OCI-LY7 (cell line): ENCODE measurements at regions not wholly inside any gene's neighbourhood (a gene's known extent, or its start where the extent isn't known, plus 50 kb on each side); places are given as distances from the start of the nearest gene placed in this dataset.

Source experiments
- BruUV-seq: library from RNA; stranded (reverse); fragments of 400-500 nt; replicated peaks from 2 replicates; lab custom pipeline; 2021; lab: Mats Ljungman, UMichigan
- CTCF ChIA-PET: fragments of 300-600 bp; sonication (Branson Sonifier 250); formaldehyde crosslinking; loops from one replicate; lab custom pipeline; 2022; ENCODE audit warnings: antibody characterized with exemption; ENCODE audit not compliant: unreplicated experiment; lab: Charles Lee
- POLR2A ChIA-PET: fragments of 300-600 bp; sonication (Branson Sonifier 250); formaldehyde crosslinking; loops from one replicate; lab custom pipeline; 2022; ENCODE audit warnings: antibody characterized with exemption; lab: Charles Lee
- DNase-seq: peaks from one replicate; pipeline ENCODE4 v3.0.0-alpha.2; 2015; ENCODE audit warnings: low spot score
- H2AFZ ChIP-seq: fragments of 200-600 bp; sonication (generic), shearing (Covaris generic); 2 replicates; pipeline ENCODE4 v1.6.1; 2014; ENCODE audit warnings: mild to moderate bottlenecking, antibody characterized with exemption, low read length, moderate library complexity
- H3K27ac ChIP-seq: fragments of 200-600 bp; sonication (generic); 2 replicates; pipeline ENCODE4 v1.5.1; 2014; ENCODE audit warnings: mixed run types, low read depth, mild to moderate bottlenecking, moderate library complexity, low read length, inconsistent platforms; ENCODE audit not compliant: poor library complexity, severe bottlenecking
- H3K36me3 ChIP-seq: fragments of 200-600 bp; sonication (generic); 2 replicates; pipeline ENCODE4 v1.6.1; 2014; ENCODE audit warnings: mild to moderate bottlenecking, antibody characterized with exemption, low read length, moderate library complexity, mixed read lengths; ENCODE audit not compliant: insufficient read depth
- H3K4me1 ChIP-seq: fragments of 200-600 bp; sonication (generic); 2 replicates; pipeline ENCODE4 v1.5.1; 2014; ENCODE audit warnings: mild to moderate bottlenecking, low read length; ENCODE audit not compliant: insufficient read depth, poor library complexity, severe bottlenecking
- H3K4me2 ChIP-seq: fragments of 200-600 bp; sonication (generic); 2 replicates; pipeline ENCODE4 v1.6.1; 2014; ENCODE audit warnings: mild to moderate bottlenecking, low read length
- H3K4me3 ChIP-seq: fragments of 200-600 bp; sonication (generic); 2 replicates; pipeline ENCODE4 v1.5.1; 2014; ENCODE audit warnings: mild to moderate bottlenecking, low read depth, low read length; ENCODE audit not compliant: poor library complexity, severe bottlenecking
- H3K79me2 ChIP-seq: fragments of 200-600 bp; sonication (generic); 2 replicates; pipeline ENCODE4 v1.6.1; 2016; ENCODE audit warnings: low read depth, mild to moderate bottlenecking, low read length, moderate library complexity, mixed read lengths; ENCODE audit not compliant: insufficient read depth
- H3K9me2 ChIP-seq: fragments of 200-600 bp; sonication (generic); 2 replicates; pipeline ENCODE4 v1.6.1; 2016; ENCODE audit warnings: mild to moderate bottlenecking, low read length, mixed read lengths; ENCODE audit not compliant: insufficient read depth
- H3K9me3 ChIP-seq: fragments of 200-600 bp; sonication (generic); 2 replicates; pipeline ENCODE4 v1.6.1; 2014; ENCODE audit warnings: mild to moderate bottlenecking, mixed run types, low read length, mixed read lengths
- H4K20me1 ChIP-seq: fragments of 200-600 bp; sonication (generic); 2 replicates; pipeline ENCODE4 v1.6.1; 2014; ENCODE audit warnings: mild to moderate bottlenecking, antibody characterized with exemption, low read length, moderate library complexity, mixed read lengths; ENCODE audit not compliant: insufficient read depth
- EZH2phosphoT487 ChIP-seq: fragments of 200-600 bp; sonication (generic); IDR thresholded peaks from 2 replicates; pipeline ENCODE4 v1.6.1; 2018; ENCODE audit warnings: low read depth, borderline replicate concordance, mild to moderate bottlenecking, mixed run types, antibody characterized with exemption, low read length, moderate library complexity, mixed read lengths
- intact Hi-C: fragments of 100-400 bp; cut with micrococcal nuclease; formaldehyde crosslinking; loops from one replicate; pipeline ENCODE4 v1.10.0; 2022; ENCODE audit not compliant: unreplicated experiment
- TF ChIP-seq, protein P1 (sequence below): fragments of 200-600 bp; sonication (generic); conservative IDR thresholded peaks from 2 replicates; pipeline ENCODE4 v1.5.1; 2014; ENCODE audit warnings: mild to moderate bottlenecking, antibody characterized with exemption, low read length, moderate library complexity, mixed read lengths

DNA sequence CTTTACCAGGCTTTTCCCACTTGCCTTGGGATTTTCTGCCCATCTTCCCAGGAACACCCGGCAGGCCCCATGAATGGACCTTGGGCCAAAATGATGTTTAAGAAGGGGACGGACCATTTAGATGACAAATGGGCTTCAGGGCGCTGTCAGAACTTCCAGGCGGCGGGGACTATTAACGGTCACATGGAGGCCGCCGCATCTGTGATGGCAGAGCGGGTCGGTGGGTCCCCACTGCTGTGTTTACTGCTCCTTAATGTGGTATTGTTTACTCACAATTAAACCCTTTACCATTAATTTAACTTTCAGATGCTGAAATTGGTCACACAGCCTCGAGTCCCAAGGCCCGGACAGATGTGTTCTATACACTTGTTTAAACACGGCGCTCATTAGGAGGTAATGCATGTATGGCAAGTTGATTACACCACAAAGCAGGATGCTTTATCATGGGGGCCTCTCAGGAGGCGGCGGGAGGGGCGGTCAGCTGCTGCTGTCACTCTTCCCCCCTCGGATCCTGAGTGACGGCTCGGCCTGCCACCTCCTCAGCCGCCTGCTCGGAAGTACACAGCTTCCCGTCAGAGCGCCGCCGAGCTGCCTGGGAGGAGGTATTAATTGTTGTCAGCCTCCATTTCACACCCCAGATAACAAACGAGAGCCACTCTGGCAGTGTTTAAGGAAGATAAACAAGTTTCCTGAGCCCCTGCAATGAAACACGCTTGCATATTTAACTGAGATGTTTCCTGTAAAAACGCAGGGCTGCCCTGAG, 83.9 kb upstream of the IRX3 start:
- no peak for DNase-seq
- Histone ChIP-seq H3K79me2 (no peaks in the 10 kb centered on the region), H3K4me1 (no peaks in the 10 kb centered on the region), H3K4me2 (no peak overlapping the region), H3K9me3 (no peaks in the 10 kb centered on the region), H2AFZ (no peak overlapping the region), H3K4me3 (no peak overlapping the region), H3K36me3 (no peaks in the 10 kb centered on the region), H3K9me2 (no peaks in the 10 kb centered on the region), H3K27ac (no peak overlapping the region), H4K20me1 (no peaks in the 10 kb centered on the region)
- no peak for TF ChIP-seq EZH2phosphoT487
- TF ChIP-seq, protein P1, sequence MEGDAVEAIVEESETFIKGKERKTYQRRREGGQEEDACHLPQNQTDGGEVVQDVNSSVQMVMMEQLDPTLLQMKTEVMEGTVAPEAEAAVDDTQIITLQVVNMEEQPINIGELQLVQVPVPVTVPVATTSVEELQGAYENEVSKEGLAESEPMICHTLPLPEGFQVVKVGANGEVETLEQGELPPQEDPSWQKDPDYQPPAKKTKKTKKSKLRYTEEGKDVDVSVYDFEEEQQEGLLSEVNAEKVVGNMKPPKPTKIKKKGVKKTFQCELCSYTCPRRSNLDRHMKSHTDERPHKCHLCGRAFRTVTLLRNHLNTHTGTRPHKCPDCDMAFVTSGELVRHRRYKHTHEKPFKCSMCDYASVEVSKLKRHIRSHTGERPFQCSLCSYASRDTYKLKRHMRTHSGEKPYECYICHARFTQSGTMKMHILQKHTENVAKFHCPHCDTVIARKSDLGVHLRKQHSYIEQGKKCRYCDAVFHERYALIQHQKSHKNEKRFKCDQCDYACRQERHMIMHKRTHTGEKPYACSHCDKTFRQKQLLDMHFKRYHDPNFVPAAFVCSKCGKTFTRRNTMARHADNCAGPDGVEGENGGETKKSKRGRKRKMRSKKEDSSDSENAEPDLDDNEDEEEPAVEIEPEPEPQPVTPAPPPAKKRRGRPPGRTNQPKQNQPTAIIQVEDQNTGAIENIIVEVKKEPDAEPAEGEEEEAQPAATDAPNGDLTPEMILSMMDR: no peak
- ChIA-PET POLR2A (no interaction called here), CTCF (no interaction called here)
- intact Hi-C loops: no loop called here
- no TSS peak for BruUV-seq

DNA sequence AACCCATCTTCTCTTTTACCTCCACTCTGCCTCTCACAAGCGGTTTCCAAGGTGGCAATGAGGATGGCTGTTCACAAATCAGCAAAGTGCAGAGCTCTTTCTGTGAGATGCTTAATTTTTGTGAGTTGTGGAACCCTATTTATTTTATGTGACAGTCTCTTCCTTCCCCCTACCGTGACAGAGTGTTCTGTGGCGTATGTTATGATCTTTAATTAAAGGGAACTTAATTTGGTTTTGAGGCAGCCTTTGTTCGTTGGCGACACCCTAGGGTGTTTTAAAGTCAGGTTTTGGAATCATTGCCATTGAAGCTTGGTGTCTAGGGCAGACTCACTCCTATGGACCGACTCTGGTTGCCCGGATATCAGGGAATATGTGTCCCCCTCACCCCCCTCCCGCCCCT, 83.3 kb upstream of the IRX3 start:
- intact Hi-C loops: no loop called here
- Histone ChIP-seq H4K20me1 (no peaks in the 10 kb centered on the region), H3K9me2 (no peaks in the 10 kb centered on the region), H2AFZ (no peak overlapping the region), H3K4me1 (no peaks in the 10 kb centered on the region), H3K27ac (no peak overlapping the region), H3K36me3 (no peaks in the 10 kb centered on the region), H3K4me2 (no peak overlapping the region), H3K4me3 (no peak overlapping the region), H3K79me2 (no peaks in the 10 kb centered on the region), H3K9me3 (no peaks in the 10 kb centered on the region)
- no TSS peak for BruUV-seq
- TF ChIP-seq, protein P1: no peak
- TF ChIP-seq EZH2phosphoT487: no peak
- no peak for DNase-seq
- CTCF ChIA-PET: no interaction called here
- POLR2A ChIA-PET: no interaction called here

DNA sequence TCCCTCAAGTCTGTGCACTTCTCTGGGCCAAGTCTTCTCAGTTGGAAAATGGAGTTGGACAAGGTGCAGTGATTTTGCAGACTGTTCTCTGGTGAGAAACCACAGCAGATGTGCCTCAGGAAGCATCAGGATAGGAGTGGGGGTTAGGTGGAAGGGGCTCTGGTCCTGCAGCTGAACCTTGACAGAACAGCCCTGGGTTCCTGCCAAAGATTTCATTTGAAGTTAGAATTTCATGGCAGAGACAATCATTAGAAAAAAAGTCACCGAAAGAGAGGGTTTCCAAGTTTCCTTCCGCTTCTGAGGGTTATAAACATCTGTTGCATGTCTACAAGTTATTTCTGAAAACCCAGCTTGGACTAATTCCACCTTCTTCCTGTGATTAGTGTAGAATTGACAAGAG, 80.4 kb upstream of the IRX3 start:
- BruUV-seq: no TSS peak
- intact Hi-C loops: no loop called here
- H2AFZ ChIP-seq: no peak overlapping the region
- no peak overlapping the region for H3K4me3 ChIP-seq
- H3K79me2 ChIP-seq: no peaks in the 10 kb centered on the region
- TF ChIP-seq, protein P1: no peak
- no peak for TF ChIP-seq EZH2phosphoT487
- H3K36me3 ChIP-seq: no peaks in the 10 kb centered on the region
- ChIA-PET CTCF (no interaction called here), POLR2A (no interaction called here)
- no peak overlapping the region for H3K27ac ChIP-seq
- H4K20me1 ChIP-seq: no peaks in the 10 kb centered on the region
- H3K4me1 ChIP-seq: no peaks in the 10 kb centered on the region
- no peaks in the 10 kb centered on the region for H3K9me2 ChIP-seq
- H3K9me3 ChIP-seq: no peaks in the 10 kb centered on the region
- no peak overlapping the region for H3K4me2 ChIP-seq
- no peak for DNase-seq
